Fibroblast of mammary gland (primary cell): ENCODE measurements at regions not wholly inside any gene's neighbourhood (a gene's known extent, or its start where the extent isn't known, plus 50 kb on each side); places are given as distances from the start of the nearest gene placed in this dataset.
A peak's percentile ranks its signal among the peaks of the same experiment; 100 is the strongest.

ENCODE experiments used
- DNase-seq: peaks from one replicate; pipeline ENCODE4 v3.0.0-alpha.2; 2010; ENCODE audit warnings: low read depth
- H3K4me3 ChIP-seq: 2 replicates; pipeline ENCODE4 v1.5.1; 2011; ENCODE audit warnings: low read depth, mild to moderate bottlenecking, low read length, moderate library complexity; ENCODE audit not compliant: control insufficient read depth
- CTCF ChIP-seq: conservative IDR thresholded peaks from 2 replicates; pipeline ENCODE4 v1.5.1; 2011; ENCODE audit warnings: low read depth, low read length, inconsistent platforms; ENCODE audit not compliant: control insufficient read depth, insufficient read depth

- DNase-seq: peak; percentile 35
- H3K4me3 ChIP-seq: no peak overlapping the region
- TF ChIP-seq CTCF: no peak
Observed at GRCh38 chr5:120386981-120387380, 77.1 kb upstream of the PRR16 start.

- DNase-seq: peak; percentile 97
- H3K4me3 ChIP-seq: no peak overlapping the region
- no peak for TF ChIP-seq CTCF
Observed at GRCh38 chr5:120388016-120388781, 75.9 kb upstream of the PRR16 start.

DNA sequence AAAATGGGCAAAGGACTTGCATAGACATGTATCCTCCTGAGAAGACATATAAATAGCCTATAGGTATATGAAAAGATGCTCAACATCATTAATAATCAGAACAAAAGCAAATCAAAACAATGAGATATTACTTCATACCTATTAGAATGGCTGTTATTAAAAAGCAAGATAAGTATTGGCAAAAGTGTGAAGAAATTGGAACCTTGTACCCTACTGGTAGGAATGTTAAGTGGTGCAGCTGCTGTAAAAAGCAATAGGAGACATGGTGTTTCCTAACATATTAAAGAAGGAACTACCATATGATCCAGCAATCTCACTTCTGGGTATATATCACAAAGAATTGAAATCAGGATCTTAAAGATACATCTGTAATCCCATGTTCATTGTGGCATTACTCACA lies 69.8 kb upstream of the PRR16 start:
- TF ChIP-seq CTCF: peak; percentile 12
- no peak for DNase-seq
- no peak overlapping the region for H3K4me3 ChIP-seq

GRCh38 chr5:120396186-120396585 lies 67.9 kb upstream of the PRR16 start:
- TF ChIP-seq CTCF: no peak
- peak; percentile 90 for DNase-seq
- no peak overlapping the region for H3K4me3 ChIP-seq

DNA sequence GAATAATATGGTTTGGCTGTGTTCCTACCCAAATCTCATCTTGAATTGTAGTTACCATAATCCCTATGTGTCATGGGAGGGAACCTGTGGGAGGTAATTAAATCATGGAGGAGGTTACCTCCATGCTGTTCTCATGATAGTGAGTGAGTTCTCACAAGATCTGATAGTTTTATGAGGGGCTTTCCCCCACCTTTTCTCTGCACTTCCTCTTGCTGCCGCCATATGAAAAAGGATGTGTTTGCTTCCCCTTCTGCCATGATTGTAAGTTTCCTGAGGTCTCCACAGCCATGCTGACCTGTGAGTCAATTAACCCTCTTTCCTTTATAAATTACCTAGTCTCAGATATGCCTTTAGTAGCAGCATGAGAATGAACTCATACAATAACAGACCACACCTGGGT lies 63.7 kb upstream of the PRR16 start:
- TF ChIP-seq CTCF: no peak
- DNase-seq: no peak
- H3K4me3 ChIP-seq: no peak overlapping the region

- TF ChIP-seq CTCF: no peak
- no peak for DNase-seq
Observed at GRCh38 chr5:120402606-120403005, 61.5 kb upstream of the PRR16 start.

More at GRCh38 chr5:120402606-120403005, 61.5 kb upstream of the PRR16 start:
- no peak overlapping the region for H3K4me3 ChIP-seq
